Raji (cell line): ENCODE measurements at regions not wholly inside any gene's neighbourhood (a gene's known extent, or its start where the extent isn't known, plus 50 kb on each side); places are given as distances from the start of the nearest gene placed in this dataset.

Experiments
- POLR2A ChIP-seq: IDR thresholded peaks from 2 replicates; pipeline ENCODE4 v1.6.1; 2011; ENCODE audit warnings: low read depth, low read length, control low read depth; ENCODE audit not compliant: insufficient read depth

DNA sequence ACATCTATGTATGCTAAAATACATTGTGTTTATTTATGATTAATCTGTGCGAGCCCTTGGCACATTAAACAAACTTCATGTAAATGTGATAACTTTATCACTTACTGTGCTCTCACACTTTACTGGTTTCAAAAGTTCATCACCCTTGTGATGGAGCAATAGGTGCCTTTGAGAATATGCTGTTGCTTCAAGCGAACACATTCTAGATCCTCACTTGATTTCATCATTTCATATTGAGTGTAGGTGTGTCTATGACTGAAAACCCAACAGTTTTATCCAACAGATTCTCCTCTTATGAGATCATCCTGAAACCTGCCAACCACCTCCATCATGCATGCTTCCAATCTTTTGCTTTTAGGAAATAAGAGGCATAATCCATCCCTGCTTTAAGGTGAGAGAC lies 854.4 kb downstream of the TMEM121 start:
- no peak for TF ChIP-seq POLR2A

- TF ChIP-seq POLR2A: no peak
Observed at GRCh38 chr14:106390401-106390800, 864.0 kb downstream of the TMEM121 start.

GRCh38 chr14:106390947-106391346 lies 864.6 kb downstream of the TMEM121 start:
- no peak for TF ChIP-seq POLR2A

GRCh38 chr14:106393742-106394141 lies 867.4 kb downstream of the TMEM121 start:
- no peak for TF ChIP-seq POLR2A

- TF ChIP-seq POLR2A: no peak
Observed at GRCh38 chr14:106395456-106396050, 869.2 kb downstream of the TMEM121 start.

GRCh38 chr14:106396999-106397398 lies 870.6 kb downstream of the TMEM121 start:
- TF ChIP-seq POLR2A: no peak

DNA sequence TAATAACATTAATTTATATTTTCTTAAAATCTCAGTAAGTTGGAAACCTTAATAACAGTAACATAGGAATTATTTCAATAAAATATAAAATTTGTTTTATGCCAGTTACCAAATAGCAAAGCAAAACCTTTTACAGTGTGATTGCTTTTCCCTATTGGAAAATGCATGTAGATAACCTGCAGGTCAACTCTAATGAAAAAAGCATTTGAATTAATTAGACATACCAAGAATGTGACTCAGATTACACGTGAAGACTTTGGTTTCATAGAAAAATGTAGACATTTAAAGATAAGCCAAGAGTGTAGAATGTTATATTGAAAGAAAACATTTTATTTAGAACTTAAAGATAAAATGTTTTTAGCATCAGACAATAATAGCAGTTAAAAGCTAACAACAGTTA lies 888.1 kb downstream of the TMEM121 start:
- no peak for TF ChIP-seq POLR2A

GRCh38 chr14:106417224-106418049 lies 891.1 kb downstream of the TMEM121 start:
- TF ChIP-seq POLR2A: no peak

GRCh38 chr14:106419376-106419965 lies 893.1 kb downstream of the TMEM121 start:
- TF ChIP-seq POLR2A: no peak

DNA sequence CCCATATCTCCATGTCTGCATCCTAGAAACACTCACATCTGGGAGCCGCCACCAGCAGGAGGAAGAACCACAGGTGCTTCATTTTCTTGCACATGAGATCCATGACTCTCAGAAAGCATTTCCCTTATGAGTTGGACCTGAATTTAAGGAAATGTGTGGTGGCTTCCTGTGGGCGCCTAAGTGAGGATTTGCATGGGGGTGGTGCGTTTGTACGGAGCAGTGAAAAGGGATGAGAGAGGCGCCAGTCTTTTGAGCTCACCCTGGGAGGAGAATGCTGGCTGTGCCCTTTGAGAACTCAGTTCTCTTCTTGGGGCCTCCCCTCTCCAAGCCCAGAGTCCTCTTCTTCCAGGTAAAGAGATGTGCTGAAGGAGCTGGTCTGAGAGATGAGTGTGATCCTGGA lies 895.7 kb downstream of the TMEM121 start:
- TF ChIP-seq POLR2A: no peak

DNA sequence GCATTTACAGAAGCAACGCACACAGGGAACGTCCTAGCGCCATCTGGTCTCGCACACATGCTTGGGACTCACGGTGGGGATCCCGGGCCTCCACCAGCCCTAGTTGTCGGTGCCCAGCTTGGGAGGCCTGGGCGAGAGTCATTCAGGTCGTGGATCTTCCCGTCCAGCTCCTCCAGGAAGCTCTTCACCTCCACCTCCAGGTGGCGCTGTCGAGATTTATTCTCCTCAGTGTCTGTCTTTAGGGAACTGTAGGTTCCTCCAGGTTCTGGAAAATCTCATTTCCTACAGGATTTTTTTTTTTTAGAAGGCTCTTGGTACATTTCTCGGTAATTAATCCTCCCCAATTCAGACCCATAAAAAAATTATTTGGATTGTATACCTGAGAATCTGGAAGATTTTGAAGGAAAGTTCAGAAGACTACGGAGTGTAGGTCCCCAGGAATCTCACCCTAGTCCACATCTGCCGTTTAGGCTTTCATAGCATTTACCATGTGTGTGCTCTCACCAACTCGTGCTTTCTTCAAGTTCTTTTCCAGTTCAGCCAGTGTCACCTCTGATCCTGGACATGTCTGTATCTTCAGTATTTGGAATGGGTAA lies 910.0 kb downstream of the TMEM121 start:
- no peak for TF ChIP-seq POLR2A

GRCh38 chr14:106442857-106443256 lies 916.5 kb downstream of the TMEM121 start:
- no peak for TF ChIP-seq POLR2A

DNA sequence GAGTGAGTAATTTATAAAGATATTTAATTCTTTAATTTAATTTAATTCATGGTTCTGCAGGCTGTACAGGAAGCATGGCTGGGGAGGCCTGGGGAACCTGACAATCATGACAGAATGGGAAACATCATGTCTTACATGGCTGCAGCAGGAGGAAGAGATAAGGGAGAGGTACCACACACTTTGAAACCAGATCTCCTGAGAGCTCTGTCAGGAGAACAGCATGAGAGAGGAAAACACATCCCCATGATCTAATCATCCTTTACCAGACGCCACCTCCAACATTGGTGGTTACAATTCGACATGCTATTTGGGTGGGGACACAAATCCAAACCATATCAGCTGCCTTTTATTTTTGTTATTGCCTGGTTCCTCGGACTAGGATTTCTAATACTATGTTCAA lies 928.6 kb downstream of the TMEM121 start:
- no peak for TF ChIP-seq POLR2A

GRCh38 chr14:106459971-106460730 lies 933.8 kb downstream of the TMEM121 start:
- TF ChIP-seq POLR2A: no peak

DNA sequence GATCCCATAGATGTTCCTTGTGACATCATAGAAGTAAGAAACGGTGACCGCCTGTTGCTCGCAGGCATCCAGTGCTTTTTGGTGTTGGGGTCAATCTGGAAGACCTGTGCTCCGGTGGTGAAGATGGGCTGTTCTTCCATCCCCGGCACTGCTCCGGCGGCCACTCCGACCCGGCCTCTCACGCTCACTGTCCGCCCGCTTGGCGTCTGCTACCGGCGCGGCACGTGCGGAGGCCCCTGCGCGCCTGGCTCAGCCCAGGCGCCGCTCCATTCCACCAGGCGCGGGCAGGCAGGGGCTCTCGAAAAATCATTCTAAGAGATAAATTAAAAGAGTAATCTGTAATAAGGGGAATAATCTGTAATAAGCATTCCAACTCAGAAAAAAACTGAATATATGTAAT lies 934.5 kb downstream of the TMEM121 start:
- TF ChIP-seq POLR2A: no peak
